Fibroblast of pulmonary artery (primary cell): ENCODE measurements at regions not wholly inside any gene's neighbourhood (a gene's known extent, or its start where the extent isn't known, plus 50 kb on each side); places are given as distances from the start of the nearest gene placed in this dataset.

Experiments used
- DNase-seq: peaks from one replicate; pipeline ENCODE4 v3.0.0-alpha.2; 2010; ENCODE audit warnings: low read depth
- H3K4me3 ChIP-seq: replicated peaks from 2 replicates; pipeline ENCODE4 v1.5.1; 2011; ENCODE audit warnings: low read depth, mild to moderate bottlenecking, control low read depth, low read length, moderate library complexity
- CTCF ChIP-seq: IDR thresholded peaks from 2 replicates; pipeline ENCODE4 v1.5.1; 2011; ENCODE audit warnings: mild to moderate bottlenecking, control low read depth, low read length, inconsistent platforms; ENCODE audit errors: missing control alignments

- no peak overlapping the region for H3K4me3 ChIP-seq
- DNase-seq = peak; percentile 17
- no peak for TF ChIP-seq CTCF
Observed at GRCh38 chr2:19536136-19536535, 177.7 kb upstream of the OSR1 start.

- peak; percentile 37 for DNase-seq
- no peak overlapping the region for H3K4me3 ChIP-seq
- no peak for TF ChIP-seq CTCF
Observed at GRCh38 chr2:19532547-19533196, 174.2 kb upstream of the OSR1 start.

- H3K4me3 ChIP-seq = no peak overlapping the region
- no peak for TF ChIP-seq CTCF
- DNase-seq = no peak
Observed at GRCh38 chr2:19529677-19530076, 171.3 kb upstream of the OSR1 start.

DNA sequence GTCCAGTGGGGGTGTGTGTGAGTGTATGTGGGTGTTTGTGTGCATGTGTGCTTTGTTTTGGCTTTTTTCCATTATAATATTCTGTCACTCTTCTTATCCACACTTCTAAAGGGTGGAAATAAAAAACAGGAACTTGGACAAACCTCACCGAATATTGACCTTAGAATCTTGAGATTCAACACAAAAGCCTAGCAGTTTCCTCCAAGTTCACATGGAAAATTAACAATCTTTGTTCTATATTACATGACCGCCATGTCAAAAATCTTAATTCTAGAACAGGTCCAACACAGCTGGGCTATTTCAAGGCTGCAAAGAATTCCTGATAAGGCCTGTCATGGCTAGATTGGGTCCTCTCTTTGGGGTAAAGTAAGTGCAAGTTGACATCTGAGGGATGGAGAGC, 169.3 kb upstream of the OSR1 start:
- DNase-seq = no peak
- no peak overlapping the region for H3K4me3 ChIP-seq
- no peak for TF ChIP-seq CTCF

GRCh38 chr2:19525313-19525712, 166.9 kb upstream of the OSR1 start:
- no peak for DNase-seq
- no peak for TF ChIP-seq CTCF
- no peak overlapping the region for H3K4me3 ChIP-seq

- TF ChIP-seq CTCF = no peak
- no peak for DNase-seq
- H3K4me3 ChIP-seq = no peak overlapping the region
Observed at GRCh38 chr2:19519045-19519444, 160.6 kb upstream of the OSR1 start.

GRCh38 chr2:19507137-19507536, 148.7 kb upstream of the OSR1 start:
- TF ChIP-seq CTCF = no peak
- no peak for DNase-seq
- H3K4me3 ChIP-seq = no peak overlapping the region
